ENCODE measurements at regions not wholly inside any gene's neighbourhood (a gene's known extent, or its start where the extent isn't known, plus 50 kb on each side); places are given as distances from the start of the nearest gene placed in this dataset.

DNA sequence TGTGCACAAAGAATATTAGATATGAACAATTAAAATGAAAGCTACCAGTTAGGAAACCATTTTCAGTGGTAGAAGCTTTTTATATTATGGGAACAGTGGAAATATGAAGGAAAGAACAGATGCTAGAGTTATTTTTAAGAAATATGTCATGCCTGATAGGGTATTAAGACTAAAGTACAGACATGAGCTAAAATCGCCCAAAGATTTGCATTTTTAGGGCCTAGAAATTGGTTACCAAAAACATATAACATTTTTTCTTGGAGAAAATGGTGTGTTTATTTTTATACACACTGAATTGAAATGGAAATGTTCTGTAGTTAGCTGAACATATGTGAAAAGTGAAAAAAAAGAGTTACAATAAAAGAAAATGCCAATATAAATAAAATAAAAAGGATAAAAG lies 441.9 kb downstream of the TLL1 start:
- no peaks in the 10 kb centered on the region for H3K9me2 ChIP-seq (replicated peaks; ENCODE audit: low read depth, low read length)
- no peaks in the 10 kb centered on the region for H3K9me3 ChIP-seq (ENCODE audit: insufficient read depth, low read depth, low read length)
- no peaks in the 10 kb centered on the region for H3K36me3 ChIP-seq (ENCODE audit: insufficient read depth, low read length)
- H3K4me1 ChIP-seq (ENCODE audit: insufficient read depth, low read length, poor library complexity, severe bottlenecking): no peaks in the 10 kb centered on the region
- H3K27me3 ChIP-seq (ENCODE audit: insufficient read depth, low read length, poor library complexity, severe bottlenecking): no peaks in the 10 kb centered on the region
- H3K79me2 ChIP-seq (ENCODE audit: insufficient read depth, low read length): no peaks in the 10 kb centered on the region
- H2AFZ ChIP-seq (ENCODE audit: low read length): no peak overlapping the region
- no peak overlapping the region for H3K9ac ChIP-seq (ENCODE audit: low read depth, low read length, poor library complexity, severe bottlenecking)
- H4K20me1 ChIP-seq (ENCODE audit: insufficient read depth, low read length, poor library complexity, severe bottlenecking): no peaks in the 10 kb centered on the region
- no peaks in the 10 kb centered on the region for H3F3A ChIP-seq (ENCODE audit: low read depth)
- no peak overlapping the region for H3K4me2 ChIP-seq (ENCODE audit: low read depth, low read length, poor library complexity, severe bottlenecking)
- H3K4me3 ChIP-seq (ENCODE audit: low read length, poor library complexity, severe bottlenecking): no peak overlapping the region
- no peak for TF ChIP-seq EZH2phosphoT487 (IDR thresholded peaks at IDR 0.05; ENCODE audit: borderline replicate concordance)
- no peak for TF ChIP-seq CTCF (conservative IDR thresholded peaks at IDR 0.05; ENCODE audit: low read length)

DNA sequence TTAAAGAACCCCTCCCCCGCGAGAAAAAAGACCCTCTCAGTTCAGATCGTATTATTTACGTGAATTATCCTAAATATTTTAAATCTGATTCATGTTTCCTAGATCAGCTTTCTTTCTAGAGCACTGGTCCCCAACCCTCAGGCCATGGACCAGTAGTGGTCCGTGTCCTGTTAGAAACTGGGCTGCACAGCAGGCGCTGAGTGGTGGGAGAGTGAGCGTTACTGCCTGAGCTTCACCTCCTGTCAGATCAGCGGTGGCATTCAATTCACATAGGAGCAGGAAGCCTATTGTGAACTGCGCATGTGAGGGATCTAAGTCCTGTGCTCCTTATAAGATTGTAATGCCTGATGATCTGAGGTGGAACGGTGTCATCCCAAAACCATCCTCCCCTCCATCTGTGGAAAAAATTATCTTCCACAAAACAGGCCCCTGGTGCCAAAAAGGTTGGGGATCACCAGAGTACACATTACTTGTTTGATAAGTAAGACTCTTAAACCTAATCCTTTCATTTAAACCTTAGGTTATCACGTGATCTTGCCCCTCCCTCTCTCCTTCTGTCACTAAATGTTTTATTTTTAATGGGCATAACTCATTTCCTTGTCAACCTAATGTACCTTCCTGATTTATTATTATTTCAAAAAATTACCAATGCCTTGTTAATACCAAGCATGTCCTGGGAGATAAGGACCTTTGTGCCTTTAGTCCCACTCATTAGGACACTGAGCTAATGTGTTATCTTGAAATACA lies 442.9 kb downstream of the TLL1 start:
- H3K4me3 ChIP-seq (ENCODE audit: low read length, poor library complexity, severe bottlenecking): no peak overlapping the region
- no peaks in the 10 kb centered on the region for H4K20me1 ChIP-seq (ENCODE audit: insufficient read depth, low read length, poor library complexity, severe bottlenecking)
- H3K4me2 ChIP-seq (ENCODE audit: low read depth, low read length, poor library complexity, severe bottlenecking): no peak overlapping the region
- no peaks in the 10 kb centered on the region for H3K9me3 ChIP-seq (ENCODE audit: insufficient read depth, low read depth, low read length)
- no peaks in the 10 kb centered on the region for H3K4me1 ChIP-seq (ENCODE audit: insufficient read depth, low read length, poor library complexity, severe bottlenecking)
- no peak for TF ChIP-seq EZH2phosphoT487 (IDR thresholded peaks at IDR 0.05; ENCODE audit: borderline replicate concordance)
- no peak for TF ChIP-seq CTCF (conservative IDR thresholded peaks at IDR 0.05; ENCODE audit: low read length)
- H3F3A ChIP-seq (ENCODE audit: low read depth): no peaks in the 10 kb centered on the region
- no peak overlapping the region for H3K9ac ChIP-seq (ENCODE audit: low read depth, low read length, poor library complexity, severe bottlenecking)
- no peak overlapping the region for H2AFZ ChIP-seq (ENCODE audit: low read length)
- no peaks in the 10 kb centered on the region for H3K9me2 ChIP-seq (replicated peaks; ENCODE audit: low read depth, low read length)
- H3K27me3 ChIP-seq (ENCODE audit: insufficient read depth, low read length, poor library complexity, severe bottlenecking): no peaks in the 10 kb centered on the region
- H3K79me2 ChIP-seq (ENCODE audit: insufficient read depth, low read length): no peaks in the 10 kb centered on the region
- H3K36me3 ChIP-seq (ENCODE audit: insufficient read depth, low read length): no peaks in the 10 kb centered on the region

DNA sequence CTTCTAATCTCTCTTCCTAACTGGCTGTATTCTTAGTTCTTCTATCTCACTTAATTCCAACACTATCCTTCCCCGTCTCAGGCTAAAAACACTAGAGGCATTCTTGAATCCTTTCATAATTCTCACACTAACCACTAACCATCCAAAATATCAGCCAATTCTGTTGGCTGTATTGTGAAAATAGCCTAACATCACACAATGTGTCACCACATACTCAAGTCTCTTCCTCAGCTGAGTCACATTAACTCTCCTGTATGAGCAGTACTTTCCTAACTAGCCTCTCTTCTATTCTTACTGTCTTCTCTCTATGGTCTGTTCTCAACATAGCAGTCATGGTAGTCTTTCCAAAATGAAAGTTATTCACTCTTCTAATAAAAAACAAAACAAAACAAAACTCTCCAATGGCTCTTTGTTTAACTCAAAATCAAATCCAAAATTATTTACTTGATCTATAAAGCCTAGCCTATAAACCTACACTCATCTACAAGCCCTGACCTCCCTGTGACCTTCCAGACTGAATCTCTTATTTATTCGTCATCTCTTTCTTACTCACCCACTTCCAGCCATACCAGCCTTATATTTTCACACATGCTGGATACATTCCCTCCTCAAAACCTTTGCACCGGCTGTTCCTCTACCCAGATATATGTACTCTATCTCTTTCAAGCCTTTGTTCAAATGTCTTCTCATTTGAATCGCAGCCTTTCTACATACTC lies 445.9 kb downstream of the TLL1 start:
- H3K4me2 ChIP-seq (ENCODE audit: low read depth, low read length, poor library complexity, severe bottlenecking): no peak overlapping the region
- H3K4me3 ChIP-seq (ENCODE audit: low read length, poor library complexity, severe bottlenecking): no peak overlapping the region
- no peak overlapping the region for H3K9ac ChIP-seq (ENCODE audit: low read depth, low read length, poor library complexity, severe bottlenecking)

More for the DNA sequence above, 445.9 kb downstream of the TLL1 start:
- no peaks in the 10 kb centered on the region for H3K79me2 ChIP-seq (ENCODE audit: insufficient read depth, low read length)
- H3K4me1 ChIP-seq (ENCODE audit: insufficient read depth, low read length, poor library complexity, severe bottlenecking): no peaks in the 10 kb centered on the region
- TF ChIP-seq CTCF (conservative IDR thresholded peaks at IDR 0.05; ENCODE audit: low read length) (no peak), EZH2phosphoT487 (IDR thresholded peaks at IDR 0.05; ENCODE audit: borderline replicate concordance) (no peak)
- H3K27me3 ChIP-seq (ENCODE audit: insufficient read depth, low read length, poor library complexity, severe bottlenecking): no peaks in the 10 kb centered on the region
- H3K36me3 ChIP-seq (ENCODE audit: insufficient read depth, low read length): no peaks in the 10 kb centered on the region
- H3K9me2 ChIP-seq (replicated peaks; ENCODE audit: low read depth, low read length): no peaks in the 10 kb centered on the region
- no peaks in the 10 kb centered on the region for H4K20me1 ChIP-seq (ENCODE audit: insufficient read depth, low read length, poor library complexity, severe bottlenecking)
- H3K9me3 ChIP-seq (ENCODE audit: insufficient read depth, low read depth, low read length): no peaks in the 10 kb centered on the region
- no peak overlapping the region for H2AFZ ChIP-seq (ENCODE audit: low read length)
- no peaks in the 10 kb centered on the region for H3F3A ChIP-seq (ENCODE audit: low read depth)
